ENCODE measurements at regions not wholly inside any gene's neighbourhood (a gene's known extent, or its start where the extent isn't known, plus 50 kb on each side); places are given as distances from the start of the nearest gene placed in this dataset.

DNA sequence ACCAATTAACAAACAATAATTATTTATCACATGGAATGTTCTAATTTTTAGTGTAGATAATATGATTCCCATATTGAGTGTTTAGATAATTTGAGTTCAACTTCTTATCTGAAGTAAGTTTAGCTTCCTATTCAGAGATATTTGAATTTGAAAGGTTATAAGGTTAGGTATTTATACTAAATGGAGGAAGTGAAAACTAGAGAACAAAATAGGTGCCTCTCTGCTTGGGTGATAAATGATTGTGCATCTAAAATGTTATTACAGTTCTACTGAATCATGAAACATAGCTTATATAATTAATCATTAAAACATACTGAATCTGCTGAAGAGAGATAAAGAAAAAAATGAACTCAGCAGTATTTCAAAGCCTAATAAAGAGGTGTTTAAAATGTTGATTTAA lies 1174.3 kb downstream of the XPNPEP1 start:
- no peak overlapping the region for H3K9ac ChIP-seq (ENCODE audit: low read depth, low read length)
- H3K4me3 ChIP-seq (ENCODE audit: low read depth, low read length) = no peak overlapping the region
- H3K36me3 ChIP-seq (ENCODE audit: control insufficient read depth, insufficient read depth, low read length) = no peaks in the 10 kb centered on the region
- no peaks in the 10 kb centered on the region for H3K9me3 ChIP-seq (ENCODE audit: control insufficient read depth, insufficient read depth, low read length)
- no peaks in the 10 kb centered on the region for H3K4me1 ChIP-seq (ENCODE audit: control insufficient read depth, insufficient read depth, low read length)
- H3K27me3 ChIP-seq (ENCODE audit: control insufficient read depth, insufficient read depth, low read length) = no peaks in the 10 kb centered on the region

DNA sequence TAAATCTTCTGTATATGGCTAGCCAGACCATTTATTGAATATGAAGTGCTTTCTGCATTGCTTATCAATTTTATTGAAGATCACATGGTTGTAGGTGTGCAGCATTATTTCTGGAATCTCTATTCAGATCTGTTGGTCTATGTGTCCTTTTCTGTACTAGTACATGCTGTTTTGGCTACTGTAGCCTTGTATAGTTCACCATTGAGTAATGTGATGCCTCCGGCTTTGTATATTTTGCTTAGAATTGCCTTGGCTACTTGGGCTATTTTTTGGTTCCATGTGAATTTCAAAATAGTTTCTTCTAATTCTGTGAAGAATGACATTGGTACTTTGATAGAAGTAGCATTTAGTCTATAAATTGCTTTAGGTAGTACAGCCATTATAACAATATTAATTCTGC lies 1187.2 kb downstream of the XPNPEP1 start:
- Histone ChIP-seq H3K4me1 (ENCODE audit: control insufficient read depth, insufficient read depth, low read length) (no peaks in the 10 kb centered on the region), H3K9ac (ENCODE audit: low read depth, low read length) (no peak overlapping the region), H3K27me3 (ENCODE audit: control insufficient read depth, insufficient read depth, low read length) (no peaks in the 10 kb centered on the region), H3K36me3 (ENCODE audit: control insufficient read depth, insufficient read depth, low read length) (no peaks in the 10 kb centered on the region), H3K9me3 (ENCODE audit: control insufficient read depth, insufficient read depth, low read length) (no peaks in the 10 kb centered on the region), H3K4me3 (ENCODE audit: low read depth, low read length) (no peak overlapping the region)

DNA sequence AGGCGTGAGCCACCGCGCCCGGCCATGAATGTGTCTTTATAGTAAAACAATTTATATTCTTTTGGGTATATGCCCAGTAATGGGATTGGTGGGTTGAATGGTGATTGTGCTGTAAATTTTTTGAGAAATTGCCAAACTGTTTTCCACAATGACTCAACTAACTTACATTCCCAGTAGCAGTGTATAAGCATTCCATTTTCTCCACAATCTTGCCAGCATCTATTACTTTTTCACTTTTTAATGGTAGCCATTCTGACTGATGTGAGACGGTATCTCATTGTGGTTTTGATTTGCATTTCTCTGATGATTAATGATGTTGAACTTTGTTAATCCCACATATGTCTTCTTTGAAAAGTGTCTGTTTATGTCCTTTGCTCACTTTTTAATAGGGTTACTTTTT lies 1187.9 kb downstream of the XPNPEP1 start:
- no peaks in the 10 kb centered on the region for H3K4me1 ChIP-seq (ENCODE audit: control insufficient read depth, insufficient read depth, low read length)
- H3K9me3 ChIP-seq (ENCODE audit: control insufficient read depth, insufficient read depth, low read length) = no peaks in the 10 kb centered on the region
- H3K9ac ChIP-seq (ENCODE audit: low read depth, low read length) = no peak overlapping the region
- no peak overlapping the region for H3K4me3 ChIP-seq (ENCODE audit: low read depth, low read length)
- no peaks in the 10 kb centered on the region for H3K27me3 ChIP-seq (ENCODE audit: control insufficient read depth, insufficient read depth, low read length)
- no peaks in the 10 kb centered on the region for H3K36me3 ChIP-seq (ENCODE audit: control insufficient read depth, insufficient read depth, low read length)

DNA sequence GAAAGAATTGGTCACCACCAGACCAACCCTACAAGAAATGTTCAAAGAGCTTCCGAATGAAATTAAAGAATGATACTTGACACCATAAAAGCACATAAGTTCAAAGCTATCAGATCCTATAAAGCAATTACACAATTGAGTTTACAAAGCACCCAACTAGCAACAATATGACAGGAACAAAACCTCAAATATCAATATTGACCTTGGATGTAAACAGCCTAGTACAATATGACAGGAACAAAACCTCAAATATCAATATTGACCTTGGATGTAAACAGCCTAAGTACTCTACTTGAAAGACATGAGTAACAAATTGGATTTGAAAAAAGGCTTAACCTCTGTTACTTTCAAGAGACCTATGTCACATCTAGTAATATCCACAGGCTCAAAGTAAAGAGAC lies 1201.4 kb downstream of the XPNPEP1 start:
- H3K9me3 ChIP-seq (ENCODE audit: control insufficient read depth, insufficient read depth, low read length) = no peaks in the 10 kb centered on the region
- H3K9ac ChIP-seq (ENCODE audit: low read depth, low read length) = no peak overlapping the region
- H3K36me3 ChIP-seq (ENCODE audit: control insufficient read depth, insufficient read depth, low read length) = no peaks in the 10 kb centered on the region
- H3K4me1 ChIP-seq (ENCODE audit: control insufficient read depth, insufficient read depth, low read length) = no peaks in the 10 kb centered on the region
- no peak overlapping the region for H3K4me3 ChIP-seq (ENCODE audit: low read depth, low read length)
- no peaks in the 10 kb centered on the region for H3K27me3 ChIP-seq (ENCODE audit: control insufficient read depth, insufficient read depth, low read length)

DNA sequence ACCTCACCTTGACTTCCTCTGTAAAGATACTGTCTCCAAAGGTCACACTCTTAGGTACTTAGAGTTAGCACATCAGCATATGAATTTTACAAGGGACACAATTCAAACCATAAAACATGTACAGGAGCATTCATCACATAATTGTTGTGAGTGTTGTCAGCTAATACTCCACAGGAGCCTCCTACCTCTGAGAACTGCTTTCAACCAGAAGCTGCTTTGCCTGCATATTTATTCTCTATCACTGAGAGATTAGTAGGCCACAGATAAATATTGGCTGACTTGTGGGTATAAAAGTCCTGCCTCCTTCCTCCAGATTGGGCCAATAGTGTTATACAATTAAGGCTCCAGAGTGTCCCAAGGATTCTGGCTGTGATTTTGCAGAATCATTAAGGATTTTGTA lies 1207.0 kb downstream of the XPNPEP1 start:
- H3K36me3 ChIP-seq (ENCODE audit: control insufficient read depth, insufficient read depth, low read length) = no peaks in the 10 kb centered on the region
- no peaks in the 10 kb centered on the region for H3K4me1 ChIP-seq (ENCODE audit: control insufficient read depth, insufficient read depth, low read length)
- no peak overlapping the region for H3K9ac ChIP-seq (ENCODE audit: low read depth, low read length)
- no peaks in the 10 kb centered on the region for H3K27me3 ChIP-seq (ENCODE audit: control insufficient read depth, insufficient read depth, low read length)
- H3K9me3 ChIP-seq (ENCODE audit: control insufficient read depth, insufficient read depth, low read length) = peaks cover 6% of the 10 kb centered on the region
- no peak overlapping the region for H3K4me3 ChIP-seq (ENCODE audit: low read depth, low read length)

DNA sequence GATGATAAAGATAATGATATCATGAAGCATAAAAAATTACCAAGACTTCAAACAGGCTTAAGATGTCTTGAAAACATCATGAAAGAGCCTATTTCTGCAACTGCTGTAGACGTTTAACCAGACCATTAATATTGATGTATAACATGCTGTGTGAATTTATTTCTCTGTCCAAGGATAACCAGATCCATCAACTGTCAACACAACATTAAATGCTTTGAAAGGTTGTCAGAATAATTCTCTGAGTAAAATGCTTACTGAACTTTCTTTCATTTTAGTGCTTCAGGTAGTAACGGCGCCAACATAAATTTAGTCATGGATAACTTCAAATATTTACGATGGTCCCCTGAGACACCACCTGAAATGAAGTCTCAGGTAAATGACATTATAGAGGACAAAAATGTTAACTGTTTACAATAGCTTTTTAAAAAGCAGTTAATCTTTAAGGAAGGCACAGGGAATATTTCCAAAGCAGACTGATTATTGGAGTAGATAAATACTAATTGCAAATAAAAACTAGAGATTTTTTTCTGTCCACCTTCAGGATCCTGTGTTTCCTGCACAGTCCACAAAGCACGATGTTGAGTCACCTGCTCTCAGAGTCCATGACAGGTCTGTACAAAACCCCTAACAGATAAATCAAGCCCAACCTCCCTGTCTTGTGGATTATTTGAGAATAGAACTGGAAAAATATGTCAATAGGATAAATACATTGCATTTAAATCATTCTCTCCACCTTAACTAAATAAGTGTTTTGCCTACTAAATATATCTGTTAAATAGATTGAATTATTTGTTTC lies 1213.2 kb downstream of the XPNPEP1 start:
- Histone ChIP-seq H3K4me3 (ENCODE audit: low read depth, low read length) (no peak overlapping the region), H3K27me3 (ENCODE audit: control insufficient read depth, insufficient read depth, low read length) (no peaks in the 10 kb centered on the region), H3K36me3 (ENCODE audit: control insufficient read depth, insufficient read depth, low read length) (no peaks in the 10 kb centered on the region), H3K9me3 (ENCODE audit: control insufficient read depth, insufficient read depth, low read length) (peaks cover 6% of the 10 kb centered on the region), H3K4me1 (ENCODE audit: control insufficient read depth, insufficient read depth, low read length) (no peaks in the 10 kb centered on the region), H3K9ac (ENCODE audit: low read depth, low read length) (no peak overlapping the region)

DNA sequence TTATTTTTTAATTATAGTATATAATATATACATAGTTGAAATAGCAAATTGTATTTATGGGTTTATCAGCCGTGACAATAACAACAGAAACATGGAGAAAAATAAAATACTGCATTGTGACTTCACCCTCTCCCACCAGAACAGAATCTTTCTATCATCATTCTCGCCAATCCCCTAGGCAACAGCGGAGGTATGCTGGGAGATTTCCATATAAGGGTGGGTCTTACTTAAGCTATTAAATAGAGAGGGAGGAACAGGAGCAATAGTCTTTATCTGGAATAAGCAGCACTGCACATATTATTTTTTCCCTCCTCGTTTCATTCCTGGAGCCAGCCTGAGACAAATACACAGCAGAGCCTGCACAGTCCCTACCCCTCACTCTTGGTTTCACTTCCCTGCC lies 1214.9 kb downstream of the XPNPEP1 start:
- H3K9me3 ChIP-seq (ENCODE audit: control insufficient read depth, insufficient read depth, low read length) = no peaks in the 10 kb centered on the region
- no peak overlapping the region for H3K9ac ChIP-seq (ENCODE audit: low read depth, low read length)
- no peaks in the 10 kb centered on the region for H3K27me3 ChIP-seq (ENCODE audit: control insufficient read depth, insufficient read depth, low read length)
- no peaks in the 10 kb centered on the region for H3K4me1 ChIP-seq (ENCODE audit: control insufficient read depth, insufficient read depth, low read length)
- H3K36me3 ChIP-seq (ENCODE audit: control insufficient read depth, insufficient read depth, low read length) = no peaks in the 10 kb centered on the region
- no peak overlapping the region for H3K4me3 ChIP-seq (ENCODE audit: low read depth, low read length)

DNA sequence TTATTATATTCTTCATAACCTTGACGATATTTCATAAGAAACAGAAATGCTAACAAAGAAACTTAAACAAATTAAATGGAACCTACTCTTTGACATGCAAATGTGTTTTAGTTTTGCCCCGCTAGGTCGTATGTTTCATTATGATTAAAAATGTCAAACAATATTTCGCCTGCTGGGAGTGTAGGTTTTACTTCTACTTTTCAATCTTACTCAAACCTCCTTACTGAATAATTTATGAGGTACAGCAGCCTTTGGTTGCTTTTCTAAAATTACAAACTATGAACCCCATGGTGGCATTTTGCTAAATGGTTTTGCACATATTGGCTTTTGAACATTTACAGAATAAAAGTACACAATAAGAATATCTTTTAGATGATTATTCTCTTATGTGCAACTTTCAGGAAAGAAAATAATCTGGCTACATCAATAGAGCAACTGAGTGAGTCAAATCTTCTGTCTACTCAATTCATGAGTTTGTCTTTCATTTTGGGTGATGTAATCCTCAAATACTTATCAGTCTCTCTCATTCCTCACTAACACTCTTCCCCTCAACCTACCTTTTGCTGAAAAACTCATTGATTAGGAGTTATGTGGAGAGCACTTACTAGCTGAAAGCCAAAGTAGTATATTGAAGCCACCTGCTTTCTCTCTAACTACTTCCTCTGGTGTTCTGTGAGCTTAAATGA lies 1226.4 kb downstream of the XPNPEP1 start:
- H3K4me1 ChIP-seq (ENCODE audit: control insufficient read depth, insufficient read depth, low read length) = no peaks in the 10 kb centered on the region
- H3K4me3 ChIP-seq (ENCODE audit: low read depth, low read length) = no peak overlapping the region
- no peaks in the 10 kb centered on the region for H3K9me3 ChIP-seq (ENCODE audit: control insufficient read depth, insufficient read depth, low read length)
- no peaks in the 10 kb centered on the region for H3K36me3 ChIP-seq (ENCODE audit: control insufficient read depth, insufficient read depth, low read length)
- H3K27me3 ChIP-seq (ENCODE audit: control insufficient read depth, insufficient read depth, low read length) = no peaks in the 10 kb centered on the region
- no peak overlapping the region for H3K9ac ChIP-seq (ENCODE audit: low read depth, low read length)

DNA sequence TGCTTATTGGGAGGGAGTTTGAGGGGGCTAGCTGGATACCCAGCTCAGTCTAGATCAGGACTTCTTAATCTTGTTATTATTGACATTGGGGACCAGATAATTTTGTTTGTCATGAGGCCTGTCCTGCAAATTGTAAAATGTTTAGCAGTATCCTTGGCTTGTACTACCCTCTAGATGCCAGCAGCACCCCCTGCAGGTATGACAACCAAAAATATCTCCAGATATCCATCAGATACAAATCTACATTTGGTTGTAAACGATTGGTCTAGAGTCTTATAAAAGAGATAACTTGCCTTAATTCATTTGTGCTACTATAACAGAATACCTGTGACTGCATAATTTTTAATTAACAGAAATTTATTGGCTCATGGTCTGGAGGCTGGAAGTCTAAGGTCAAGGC lies 1232.2 kb downstream of the XPNPEP1 start:
- Histone ChIP-seq H3K9me3 (ENCODE audit: control insufficient read depth, insufficient read depth, low read length) (no peaks in the 10 kb centered on the region), H3K4me3 (ENCODE audit: low read depth, low read length) (no peak overlapping the region), H3K4me1 (ENCODE audit: control insufficient read depth, insufficient read depth, low read length) (peaks cover under 1% of the 10 kb centered on the region), H3K36me3 (ENCODE audit: control insufficient read depth, insufficient read depth, low read length) (no peaks in the 10 kb centered on the region), H3K9ac (ENCODE audit: low read depth, low read length) (no peak overlapping the region), H3K27me3 (ENCODE audit: control insufficient read depth, insufficient read depth, low read length) (no peaks in the 10 kb centered on the region)

DNA sequence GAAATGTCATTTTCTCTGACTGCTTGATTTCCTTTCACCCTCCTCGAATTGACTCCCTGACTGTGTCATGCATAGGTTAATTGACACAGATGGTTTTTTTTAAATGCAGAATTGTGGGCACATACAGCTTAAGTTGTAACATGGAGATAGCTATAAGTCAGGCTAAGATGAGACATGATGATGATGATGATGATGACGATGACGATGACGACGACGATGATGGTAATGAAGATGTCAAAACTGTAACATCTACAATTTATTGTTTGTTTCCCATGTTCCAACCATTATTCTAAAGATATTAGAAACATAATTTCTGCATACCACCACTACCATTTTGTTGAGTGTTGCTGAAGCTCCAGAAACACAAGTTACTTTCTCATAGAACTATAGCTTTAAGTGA lies 1232.8 kb downstream of the XPNPEP1 start:
- Histone ChIP-seq H3K4me3 (ENCODE audit: low read depth, low read length) (no peak overlapping the region), H3K4me1 (ENCODE audit: control insufficient read depth, insufficient read depth, low read length) (peaks cover 3% of the 10 kb centered on the region), H3K36me3 (ENCODE audit: control insufficient read depth, insufficient read depth, low read length) (no peaks in the 10 kb centered on the region), H3K9ac (ENCODE audit: low read depth, low read length) (no peak overlapping the region), H3K27me3 (ENCODE audit: control insufficient read depth, insufficient read depth, low read length) (no peaks in the 10 kb centered on the region), H3K9me3 (ENCODE audit: control insufficient read depth, insufficient read depth, low read length) (no peaks in the 10 kb centered on the region)

DNA sequence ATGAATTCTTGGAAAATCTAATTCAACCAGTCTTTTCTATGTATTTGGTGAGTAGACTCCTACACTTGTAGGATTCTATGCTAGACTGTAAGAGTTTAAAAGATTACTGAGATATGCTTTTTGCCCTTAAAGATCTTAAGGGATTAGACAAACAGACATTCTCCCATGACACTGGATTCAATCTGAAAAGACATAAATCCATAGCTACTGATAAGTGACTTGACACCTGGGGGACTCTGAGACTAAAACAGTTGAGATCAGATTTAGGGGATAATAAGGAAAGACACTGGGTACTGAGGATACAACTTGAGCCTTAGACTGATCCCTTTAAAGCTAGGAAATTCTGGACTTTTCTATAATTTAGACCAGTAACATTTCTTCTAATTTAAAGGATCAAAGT lies 1233.4 kb downstream of the XPNPEP1 start:
- no peaks in the 10 kb centered on the region for H3K36me3 ChIP-seq (ENCODE audit: control insufficient read depth, insufficient read depth, low read length)
- no peaks in the 10 kb centered on the region for H3K9me3 ChIP-seq (ENCODE audit: control insufficient read depth, insufficient read depth, low read length)
- H3K4me3 ChIP-seq (ENCODE audit: low read depth, low read length) = no peak overlapping the region
- H3K9ac ChIP-seq (ENCODE audit: low read depth, low read length) = no peak overlapping the region
- H3K27me3 ChIP-seq (ENCODE audit: control insufficient read depth, insufficient read depth, low read length) = no peaks in the 10 kb centered on the region
- peaks cover 3% of the 10 kb centered on the region for H3K4me1 ChIP-seq (ENCODE audit: control insufficient read depth, insufficient read depth, low read length)

DNA sequence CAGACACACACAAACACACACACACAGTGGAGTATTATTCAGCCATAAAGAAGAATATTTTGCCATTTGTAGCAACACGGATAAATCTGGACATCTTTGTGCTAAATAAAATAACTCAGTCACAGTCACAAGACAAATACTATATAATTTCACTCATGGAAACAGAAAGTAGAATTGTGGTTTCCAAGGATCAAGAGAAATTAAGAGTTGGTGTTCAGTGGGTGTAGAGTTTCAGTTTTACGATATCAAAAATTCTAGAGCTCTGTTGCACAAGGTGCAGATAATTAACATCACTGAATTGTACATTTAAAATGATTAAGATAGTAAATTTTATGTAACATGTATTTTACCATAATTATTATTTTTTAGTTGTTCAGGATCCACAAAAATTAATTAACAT lies 1235.0 kb downstream of the XPNPEP1 start:
- H3K9ac ChIP-seq (ENCODE audit: low read depth, low read length) = no peak overlapping the region
- H3K4me3 ChIP-seq (ENCODE audit: low read depth, low read length) = no peak overlapping the region
- H3K36me3 ChIP-seq (ENCODE audit: control insufficient read depth, insufficient read depth, low read length) = no peaks in the 10 kb centered on the region
- H3K4me1 ChIP-seq (ENCODE audit: control insufficient read depth, insufficient read depth, low read length) = peaks cover 3% of the 10 kb centered on the region
- no peaks in the 10 kb centered on the region for H3K9me3 ChIP-seq (ENCODE audit: control insufficient read depth, insufficient read depth, low read length)
- H3K27me3 ChIP-seq (ENCODE audit: control insufficient read depth, insufficient read depth, low read length) = no peaks in the 10 kb centered on the region

Measured in iPS-15b (cell line).